ENCODE measurements at regions not wholly inside any gene's neighbourhood (a gene's known extent, or its start where the extent isn't known, plus 50 kb on each side); places are given as distances from the start of the nearest gene placed in this dataset.

- TF ChIP-seq TAF1 (IDR thresholded peaks at IDR 0.05; ENCODE audit: borderline replicate concordance, low read depth, low read length) (no peak), CTCF (IDR thresholded peaks at IDR 0.05) (no peak), GABPA (IDR thresholded peaks at IDR 0.05; ENCODE audit: low read depth) (no peak), MAX (IDR thresholded peaks at IDR 0.05; ENCODE audit: low read depth) (no peak), EZH2phosphoT487 (IDR thresholded peaks at IDR 0.05; ENCODE audit: borderline replicate concordance, low read depth) (no peak), TCF12 (IDR thresholded peaks at IDR 0.05) (no peak), USF2 (IDR thresholded peaks at IDR 0.05; ENCODE audit: borderline replicate concordance, low read depth, low read length) (no peak), USF1 (IDR thresholded peaks at IDR 0.05; ENCODE audit: borderline replicate concordance, low read depth) (no peak), EP300 (IDR thresholded peaks at IDR 0.05; ENCODE audit: borderline replicate concordance in 1 of 2, low read depth in 1 of 2, low read length in 1 of 2) (no peak), NRF1 (IDR thresholded peaks at IDR 0.05; ENCODE audit: low read depth, low read length) (no peak), POLR2AphosphoS5 (IDR thresholded peaks at IDR 0.05; ENCODE audit: low read depth, low read length) (no peak), RFX5 (IDR thresholded peaks at IDR 0.05; ENCODE audit: low read length) (no peak), ZBTB33 (IDR thresholded peaks at IDR 0.05; ENCODE audit: borderline replicate concordance, low read depth) (no peak), MXI1 (IDR thresholded peaks at IDR 0.05; ENCODE audit: low read depth, low read length) (no peak)
These were observed 180.0 kb upstream of the C11orf58 start for GRCh38 chr11:16558494-16558893.

Measured in SK-N-SH (cell line).